ENCODE measurements at regions not wholly inside any gene's neighbourhood (a gene's known extent, or its start where the extent isn't known, plus 50 kb on each side); places are given as distances from the start of the nearest gene placed in this dataset.

DNA sequence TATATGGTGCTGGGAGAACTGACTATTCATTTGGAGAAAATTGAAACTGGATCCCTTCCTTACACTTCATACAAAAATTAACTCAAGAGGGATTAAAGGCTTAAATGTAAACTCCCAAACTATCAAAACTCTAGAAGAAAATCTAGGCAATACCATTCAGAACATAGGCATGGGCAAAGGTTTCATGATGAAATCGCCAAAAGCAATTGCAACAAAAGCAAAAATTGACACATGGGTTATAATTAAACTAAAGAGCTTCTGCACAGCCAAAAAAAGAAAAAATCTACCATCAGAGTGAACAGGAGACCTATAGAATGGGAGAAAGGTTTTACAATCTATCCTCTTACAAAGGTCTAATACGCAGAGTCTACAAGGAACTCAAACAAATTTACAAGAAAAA is 851.3 kb upstream of the MAN1A1 start:
- no peaks in the 10 kb centered on the region for H3K27me3 ChIP-seq (ENCODE audit: insufficient read depth, poor library complexity, severe bottlenecking)
- H3K27ac ChIP-seq (replicated peaks), result no peak overlapping the region
- H3K4me3 ChIP-seq (replicated peaks; ENCODE audit: insufficient read depth, low read length), result no peak overlapping the region
- TF ChIP-seq POLR2AphosphoS5 (IDR thresholded peaks at IDR 0.05; ENCODE audit: low read depth) (no peak), GABPA (IDR thresholded peaks at IDR 0.05; ENCODE audit: low read depth) (no peak), SPI1 (IDR thresholded peaks at IDR 0.05; ENCODE audit: borderline replicate concordance, low read depth) (no peak)
- TF ChIP-seq, protein P1, sequence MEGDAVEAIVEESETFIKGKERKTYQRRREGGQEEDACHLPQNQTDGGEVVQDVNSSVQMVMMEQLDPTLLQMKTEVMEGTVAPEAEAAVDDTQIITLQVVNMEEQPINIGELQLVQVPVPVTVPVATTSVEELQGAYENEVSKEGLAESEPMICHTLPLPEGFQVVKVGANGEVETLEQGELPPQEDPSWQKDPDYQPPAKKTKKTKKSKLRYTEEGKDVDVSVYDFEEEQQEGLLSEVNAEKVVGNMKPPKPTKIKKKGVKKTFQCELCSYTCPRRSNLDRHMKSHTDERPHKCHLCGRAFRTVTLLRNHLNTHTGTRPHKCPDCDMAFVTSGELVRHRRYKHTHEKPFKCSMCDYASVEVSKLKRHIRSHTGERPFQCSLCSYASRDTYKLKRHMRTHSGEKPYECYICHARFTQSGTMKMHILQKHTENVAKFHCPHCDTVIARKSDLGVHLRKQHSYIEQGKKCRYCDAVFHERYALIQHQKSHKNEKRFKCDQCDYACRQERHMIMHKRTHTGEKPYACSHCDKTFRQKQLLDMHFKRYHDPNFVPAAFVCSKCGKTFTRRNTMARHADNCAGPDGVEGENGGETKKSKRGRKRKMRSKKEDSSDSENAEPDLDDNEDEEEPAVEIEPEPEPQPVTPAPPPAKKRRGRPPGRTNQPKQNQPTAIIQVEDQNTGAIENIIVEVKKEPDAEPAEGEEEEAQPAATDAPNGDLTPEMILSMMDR (IDR thresholded peaks at IDR 0.05; ENCODE audit: insufficient read depth, low read length), result no peak
- TF ChIP-seq, protein P2, sequence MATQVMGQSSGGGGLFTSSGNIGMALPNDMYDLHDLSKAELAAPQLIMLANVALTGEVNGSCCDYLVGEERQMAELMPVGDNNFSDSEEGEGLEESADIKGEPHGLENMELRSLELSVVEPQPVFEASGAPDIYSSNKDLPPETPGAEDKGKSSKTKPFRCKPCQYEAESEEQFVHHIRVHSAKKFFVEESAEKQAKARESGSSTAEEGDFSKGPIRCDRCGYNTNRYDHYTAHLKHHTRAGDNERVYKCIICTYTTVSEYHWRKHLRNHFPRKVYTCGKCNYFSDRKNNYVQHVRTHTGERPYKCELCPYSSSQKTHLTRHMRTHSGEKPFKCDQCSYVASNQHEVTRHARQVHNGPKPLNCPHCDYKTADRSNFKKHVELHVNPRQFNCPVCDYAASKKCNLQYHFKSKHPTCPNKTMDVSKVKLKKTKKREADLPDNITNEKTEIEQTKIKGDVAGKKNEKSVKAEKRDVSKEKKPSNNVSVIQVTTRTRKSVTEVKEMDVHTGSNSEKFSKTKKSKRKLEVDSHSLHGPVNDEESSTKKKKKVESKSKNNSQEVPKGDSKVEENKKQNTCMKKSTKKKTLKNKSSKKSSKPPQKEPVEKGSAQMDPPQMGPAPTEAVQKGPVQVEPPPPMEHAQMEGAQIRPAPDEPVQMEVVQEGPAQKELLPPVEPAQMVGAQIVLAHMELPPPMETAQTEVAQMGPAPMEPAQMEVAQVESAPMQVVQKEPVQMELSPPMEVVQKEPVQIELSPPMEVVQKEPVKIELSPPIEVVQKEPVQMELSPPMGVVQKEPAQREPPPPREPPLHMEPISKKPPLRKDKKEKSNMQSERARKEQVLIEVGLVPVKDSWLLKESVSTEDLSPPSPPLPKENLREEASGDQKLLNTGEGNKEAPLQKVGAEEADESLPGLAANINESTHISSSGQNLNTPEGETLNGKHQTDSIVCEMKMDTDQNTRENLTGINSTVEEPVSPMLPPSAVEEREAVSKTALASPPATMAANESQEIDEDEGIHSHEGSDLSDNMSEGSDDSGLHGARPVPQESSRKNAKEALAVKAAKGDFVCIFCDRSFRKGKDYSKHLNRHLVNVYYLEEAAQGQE (IDR thresholded peaks at IDR 0.05; ENCODE audit: insufficient replicate concordance, low read depth), result no peak
- DNase-seq (ENCODE audit: low read depth in 1 of 2, low spot score in 1 of 2), result no peak

DNA sequence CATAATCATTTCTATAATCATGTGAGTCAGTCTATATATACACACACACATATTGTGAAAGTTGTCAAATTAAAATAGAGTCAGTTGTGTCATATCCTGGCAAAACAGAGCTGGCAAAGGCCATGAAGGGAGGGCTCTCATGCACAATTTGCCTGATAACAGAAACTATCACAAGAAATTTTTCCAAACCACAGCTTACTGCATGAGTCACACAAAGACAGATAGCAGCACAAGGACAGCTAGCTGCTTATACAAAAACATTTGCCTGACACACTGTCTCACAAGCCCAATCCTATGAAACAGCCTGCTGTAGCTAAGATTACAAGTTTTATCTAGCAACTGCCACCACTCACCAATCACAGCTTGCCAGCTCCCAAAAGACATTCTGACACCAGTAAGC is 848.5 kb upstream of the MAN1A1 start:
- DNase-seq (ENCODE audit: low read depth in 1 of 2, low spot score in 1 of 2), result no peak

DNA sequence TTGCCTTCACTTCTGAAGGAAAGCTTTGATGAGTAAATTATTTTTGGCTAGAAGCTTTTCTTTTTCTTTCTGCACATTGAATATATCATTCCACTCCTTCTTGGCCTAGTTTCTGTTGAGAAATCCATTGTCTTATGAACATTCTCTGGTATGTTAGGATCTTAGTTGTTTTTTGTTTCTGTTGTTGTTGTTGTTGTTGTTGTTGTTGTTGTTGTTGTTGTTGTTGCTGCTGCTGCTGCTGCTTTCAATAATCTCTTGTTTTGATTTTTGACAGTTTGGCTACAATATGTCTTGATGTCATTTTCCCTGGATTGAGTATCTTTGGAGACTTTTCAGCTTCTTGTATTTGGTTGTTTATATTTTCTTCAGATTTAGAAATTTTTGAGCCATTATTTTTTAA is 836.5 kb upstream of the MAN1A1 start:
- TF ChIP-seq POLR2AphosphoS5 (IDR thresholded peaks at IDR 0.05; ENCODE audit: low read depth) (no peak), GABPA (IDR thresholded peaks at IDR 0.05; ENCODE audit: low read depth) (no peak), SPI1 (IDR thresholded peaks at IDR 0.05; ENCODE audit: borderline replicate concordance, low read depth) (no peak)
- TF ChIP-seq, protein P2 (IDR thresholded peaks at IDR 0.05; ENCODE audit: insufficient replicate concordance, low read depth), result no peak
- TF ChIP-seq, protein P1 (IDR thresholded peaks at IDR 0.05; ENCODE audit: insufficient read depth, low read length), result no peak
- H3K4me3 ChIP-seq (replicated peaks; ENCODE audit: insufficient read depth, low read length), result no peak overlapping the region
- H3K27ac ChIP-seq (replicated peaks), result no peak overlapping the region
- no peaks in the 10 kb centered on the region for H3K27me3 ChIP-seq (ENCODE audit: insufficient read depth, poor library complexity, severe bottlenecking)
- DNase-seq (ENCODE audit: low read depth in 1 of 2, low spot score in 1 of 2), result no peak

More for the DNA sequence above, 848.5 kb upstream of the MAN1A1 start:
- Histone ChIP-seq H3K27ac (replicated peaks) (no peak overlapping the region), H3K4me3 (replicated peaks; ENCODE audit: insufficient read depth, low read length) (no peak overlapping the region), H3K27me3 (ENCODE audit: insufficient read depth, poor library complexity, severe bottlenecking) (no peaks in the 10 kb centered on the region)
- TF ChIP-seq, protein P2 (IDR thresholded peaks at IDR 0.05; ENCODE audit: insufficient replicate concordance, low read depth), result no peak
- no peak for TF ChIP-seq POLR2AphosphoS5 (IDR thresholded peaks at IDR 0.05; ENCODE audit: low read depth)
- TF ChIP-seq, protein P1 (IDR thresholded peaks at IDR 0.05; ENCODE audit: insufficient read depth, low read length), result no peak
- no peak for TF ChIP-seq SPI1 (IDR thresholded peaks at IDR 0.05; ENCODE audit: borderline replicate concordance, low read depth)
- no peak for TF ChIP-seq GABPA (IDR thresholded peaks at IDR 0.05; ENCODE audit: low read depth)

All from HL-60 (cell line).